HG03520 (cell line): ENCODE measurements at regions not wholly inside any gene's neighbourhood (a gene's known extent, or its start where the extent isn't known, plus 50 kb on each side); places are given as distances from the start of the nearest gene placed in this dataset.

Source experiments
- ATAC-seq: cut with Tn5 transposase; IDR thresholded peaks from one replicate; pipeline ENCODE4 v1.9.1; 2021; ENCODE audit warnings: mild to moderate bottlenecking, moderate library complexity; ENCODE audit not compliant: unreplicated experiment

DNA sequence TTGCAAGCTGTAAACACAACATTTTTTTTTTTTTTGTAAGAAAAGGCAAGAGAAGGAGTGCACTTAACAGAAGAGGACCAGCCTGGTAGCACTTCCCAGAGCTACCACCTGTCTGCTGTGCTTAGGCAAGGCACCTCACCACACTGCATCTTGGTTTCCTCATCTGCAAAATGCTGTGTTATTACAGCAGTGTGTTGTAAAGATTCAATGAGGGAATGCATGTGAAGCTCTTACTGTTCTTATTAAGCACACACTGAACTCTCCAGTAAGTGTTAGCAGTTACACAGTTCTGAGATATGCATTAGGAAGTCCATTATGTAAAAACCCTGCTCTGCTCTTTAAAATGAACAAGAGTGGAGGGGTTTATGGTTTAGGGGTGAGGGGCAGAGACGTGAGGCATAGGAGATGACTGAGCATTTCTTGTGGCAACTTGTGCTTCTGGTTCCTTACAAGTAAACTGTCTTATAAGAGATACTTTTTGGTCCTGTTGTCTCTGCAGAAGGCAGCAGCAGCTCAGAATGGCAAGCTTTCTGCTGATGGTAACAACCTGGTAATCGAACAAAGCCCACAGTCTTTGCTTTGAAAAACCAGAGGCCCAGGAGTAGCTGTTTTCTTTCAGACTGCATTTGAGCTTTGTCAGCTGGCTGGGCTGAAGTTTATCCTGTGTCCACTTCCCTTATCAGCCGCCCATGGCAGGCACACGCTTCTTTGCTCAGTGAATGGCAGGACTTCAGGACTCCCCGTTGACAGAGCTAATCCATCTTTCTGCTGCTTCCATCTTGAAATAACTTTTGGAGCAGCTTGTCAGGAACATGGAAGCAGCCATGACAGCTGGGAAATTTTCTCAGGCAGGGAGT lies 98.8 kb upstream of the BMPER start:
- no peak for ATAC-seq

DNA sequence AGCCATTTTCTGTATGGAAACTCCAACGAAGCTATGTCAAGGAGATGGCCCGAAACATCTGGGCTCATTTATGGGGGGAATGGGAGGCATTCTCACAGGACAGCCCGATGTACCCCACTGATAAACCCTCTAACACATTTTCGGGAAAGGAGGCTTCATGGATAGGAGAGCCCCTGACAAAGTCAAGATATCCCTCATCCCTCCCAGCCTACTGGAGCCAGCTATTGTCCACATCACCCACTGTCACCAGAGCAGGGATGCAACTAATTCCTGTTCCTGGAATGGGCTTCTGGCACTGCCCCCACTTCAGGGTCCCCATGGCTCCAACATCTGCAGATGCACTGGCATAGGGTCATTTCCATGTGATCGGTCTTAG lies 98.2 kb upstream of the BMPER start:
- no peak for ATAC-seq

DNA sequence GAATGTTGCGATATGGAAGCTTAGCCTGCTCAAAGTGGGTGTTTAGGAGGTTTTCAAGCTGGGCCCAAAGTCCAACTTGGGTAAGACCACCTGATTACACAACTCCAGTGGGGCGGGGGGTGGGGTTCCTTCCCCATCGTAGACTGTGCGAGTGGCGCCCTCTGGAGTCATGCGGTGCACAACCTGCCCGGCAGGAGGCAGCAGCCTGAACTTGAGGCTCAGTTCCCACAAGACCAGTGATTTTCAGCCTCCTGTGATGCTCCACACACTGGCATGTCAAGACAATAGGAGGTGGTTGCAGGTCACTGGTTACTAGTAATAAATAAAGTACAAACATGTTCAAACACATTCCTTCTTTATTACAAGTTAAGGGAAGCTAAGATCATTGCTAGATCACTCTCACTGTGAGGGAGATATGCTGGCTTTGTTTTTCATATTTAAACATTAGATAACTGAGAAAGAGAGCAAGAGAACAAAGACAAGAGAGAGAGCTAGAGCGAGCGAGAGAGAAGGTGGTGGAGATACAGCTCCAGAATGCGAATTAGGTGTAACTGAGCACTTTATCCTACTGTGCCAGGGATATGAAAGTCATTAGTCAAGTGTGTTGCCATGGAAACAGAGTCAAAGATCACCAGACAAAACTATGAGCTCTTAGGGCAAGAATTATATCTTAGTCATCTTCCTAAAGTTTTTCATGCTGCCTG lies 97.4 kb upstream of the BMPER start:
- peak; percentile 60 for ATAC-seq

DNA sequence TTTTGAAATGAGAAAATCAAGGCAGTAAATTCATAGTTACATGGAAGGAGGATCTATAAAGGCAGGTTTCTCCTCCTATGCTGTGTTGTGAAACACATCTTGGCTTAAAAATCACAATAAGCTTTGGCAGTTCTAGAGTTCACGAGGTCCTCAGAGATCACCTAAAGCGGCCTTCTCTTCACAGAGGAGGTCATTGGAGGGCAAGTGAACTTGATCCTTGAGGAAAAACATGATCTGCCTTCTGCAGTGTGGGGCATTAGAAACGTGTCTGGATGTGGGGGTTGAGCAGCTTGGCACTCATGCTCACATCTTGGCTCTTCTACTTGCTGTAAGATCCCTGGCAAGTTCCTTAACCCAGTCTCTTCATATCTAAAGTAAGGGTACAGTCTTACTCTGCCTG lies 96.1 kb upstream of the BMPER start:
- ATAC-seq = no peak

DNA sequence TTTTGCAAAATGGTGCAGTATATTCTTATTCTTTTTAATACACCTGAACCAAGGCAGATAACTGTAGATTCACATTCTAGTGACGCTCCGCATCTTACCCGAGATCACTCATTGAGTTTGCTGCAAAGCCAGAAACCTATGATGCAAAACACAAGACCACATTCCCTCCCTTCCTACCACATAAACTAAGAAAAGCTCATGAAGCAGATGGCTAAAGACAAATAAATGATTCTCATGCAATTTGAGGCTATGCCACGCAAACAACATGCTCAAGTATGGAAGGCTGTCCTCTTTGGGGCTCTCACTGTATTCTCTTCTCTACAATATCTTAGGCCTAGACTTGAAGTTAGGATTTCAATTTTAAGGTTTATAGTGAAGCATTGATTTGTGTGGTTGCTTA lies 95.0 kb upstream of the BMPER start:
- no peak for ATAC-seq

DNA sequence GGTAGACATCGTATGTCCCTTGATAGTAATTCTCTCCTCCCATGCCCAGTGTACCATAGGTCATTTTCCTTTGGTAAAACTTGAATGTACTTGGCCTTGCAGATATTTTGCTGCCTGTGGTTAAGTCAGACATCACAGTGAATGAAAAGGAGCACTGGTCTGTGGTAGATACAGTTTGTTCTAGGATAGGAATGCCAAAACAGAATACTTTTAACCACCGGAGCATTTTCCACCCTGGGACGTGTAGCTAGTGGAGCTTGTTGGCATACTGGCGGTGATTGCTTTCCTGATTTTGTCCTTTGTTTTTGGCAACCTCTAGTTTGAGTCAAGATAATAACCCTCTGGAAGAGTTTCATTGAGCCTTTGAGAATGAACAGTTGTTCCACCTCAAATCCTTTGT lies 92.0 kb upstream of the BMPER start:
- ATAC-seq = no peak

DNA sequence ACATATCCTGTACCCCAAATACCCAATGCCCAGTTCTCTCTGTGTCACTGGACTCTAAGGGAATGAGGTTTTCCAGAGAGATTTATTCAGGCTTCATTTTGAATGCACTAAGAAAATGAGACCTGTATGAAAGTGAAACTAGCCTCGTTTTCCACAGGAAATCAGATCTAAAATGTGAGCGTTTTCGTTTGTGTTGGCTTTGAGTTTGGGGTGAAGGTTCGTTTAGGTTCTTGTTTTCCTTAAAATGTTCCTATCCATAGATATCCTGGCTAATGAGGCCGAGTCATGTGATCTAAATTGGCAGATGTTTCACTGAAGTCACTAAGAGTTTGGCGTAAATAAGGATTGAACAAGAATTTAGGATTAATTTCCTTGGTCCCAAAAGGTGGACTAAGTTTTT lies 90.9 kb upstream of the BMPER start:
- no peak for ATAC-seq

DNA sequence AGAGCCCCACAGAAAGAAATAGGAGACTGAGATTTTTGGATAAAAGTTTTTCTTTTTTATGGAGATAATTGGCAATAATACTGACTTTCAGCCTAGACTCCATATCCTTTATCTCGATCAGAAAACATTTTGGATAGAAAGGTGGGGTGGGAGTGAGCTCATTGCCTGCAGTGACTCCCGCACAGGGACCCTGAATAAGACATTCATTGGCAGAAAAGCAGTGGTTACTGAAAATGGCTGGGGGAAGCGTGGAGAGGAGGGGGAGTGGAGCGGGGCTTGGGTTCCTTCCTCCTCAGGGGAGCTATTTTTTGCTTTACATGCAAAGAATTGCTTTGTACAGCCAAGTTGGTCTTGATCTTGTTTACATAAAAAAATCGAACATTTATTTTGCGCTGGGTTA lies 90.4 kb upstream of the BMPER start:
- no peak for ATAC-seq

DNA sequence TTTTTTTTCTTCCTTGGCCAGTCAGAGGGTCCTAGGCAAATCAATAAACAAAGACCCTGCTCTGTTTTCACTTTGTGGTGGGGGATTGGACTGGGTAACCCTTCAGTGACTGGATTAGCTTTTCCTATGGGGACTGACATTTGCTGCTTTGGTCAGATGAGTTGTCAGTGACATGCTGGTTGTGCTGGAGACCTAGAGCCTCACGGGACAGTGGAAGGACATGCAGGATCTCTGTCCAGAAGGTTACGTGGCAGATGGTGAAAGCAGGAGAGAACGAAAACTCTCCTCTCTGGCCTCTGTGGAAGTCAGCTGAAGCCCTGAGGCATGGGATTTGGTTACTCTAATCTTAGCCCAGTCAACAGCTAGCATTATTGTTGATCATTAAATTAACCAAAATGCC lies 90.0 kb upstream of the BMPER start:
- ATAC-seq = no peak

DNA sequence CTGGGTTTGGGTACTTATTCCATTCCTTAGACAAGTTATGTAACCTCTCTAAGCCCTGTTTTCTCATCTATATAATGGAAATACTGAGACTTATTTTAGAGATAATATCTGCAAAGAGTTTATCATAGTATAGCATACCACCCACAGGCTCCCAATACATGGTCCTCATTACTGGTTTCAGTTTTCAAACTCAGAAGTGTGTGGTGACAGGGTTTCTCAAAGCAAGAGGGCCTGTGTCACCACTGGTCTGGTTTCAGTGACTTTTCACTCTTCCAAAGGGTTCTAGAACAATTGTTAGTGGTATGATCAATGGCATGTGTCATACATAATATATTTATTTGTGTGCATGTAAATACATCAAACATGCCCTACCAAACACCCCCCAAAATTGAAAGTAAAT lies 89.2 kb upstream of the BMPER start:
- no peak for ATAC-seq

DNA sequence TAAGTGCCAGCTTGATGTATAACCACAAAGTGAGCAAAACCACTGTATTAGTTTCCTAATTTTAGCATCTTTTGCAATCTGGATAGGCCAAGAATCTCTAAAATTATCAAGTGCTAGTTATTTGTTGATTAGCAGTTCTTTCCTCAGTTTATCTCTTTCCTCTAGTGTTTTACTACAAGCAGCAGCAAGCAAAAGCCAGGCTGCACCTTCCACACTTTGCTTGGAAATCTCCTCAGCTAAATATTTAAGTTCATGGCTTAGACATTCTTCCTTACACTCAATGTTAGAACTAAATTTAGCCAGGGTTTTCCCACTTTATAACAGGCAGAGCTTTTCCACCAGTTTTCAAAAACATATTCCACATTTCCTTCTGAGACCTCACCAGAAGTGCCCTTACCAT lies 85.7 kb upstream of the BMPER start:
- no peak for ATAC-seq

DNA sequence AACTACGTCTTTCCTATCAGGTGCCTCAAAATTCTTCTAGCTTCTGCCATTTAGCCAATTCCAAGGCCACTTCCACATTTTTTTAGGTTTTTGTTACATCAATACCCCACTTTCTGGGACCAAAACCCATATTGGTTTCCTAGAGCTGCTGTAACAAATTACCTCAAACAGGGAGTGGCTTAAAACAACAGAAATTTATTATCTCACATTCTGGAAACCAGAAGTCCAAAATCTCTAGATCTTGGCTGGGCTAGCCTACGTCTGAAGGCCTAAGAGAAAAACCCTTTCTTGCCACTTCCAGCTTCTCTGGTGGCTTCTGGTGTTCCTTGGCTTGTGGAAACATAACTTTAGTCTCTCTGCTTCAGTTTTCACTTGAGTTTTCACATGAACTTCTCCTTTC lies 85.1 kb upstream of the BMPER start:
- no peak for ATAC-seq

DNA sequence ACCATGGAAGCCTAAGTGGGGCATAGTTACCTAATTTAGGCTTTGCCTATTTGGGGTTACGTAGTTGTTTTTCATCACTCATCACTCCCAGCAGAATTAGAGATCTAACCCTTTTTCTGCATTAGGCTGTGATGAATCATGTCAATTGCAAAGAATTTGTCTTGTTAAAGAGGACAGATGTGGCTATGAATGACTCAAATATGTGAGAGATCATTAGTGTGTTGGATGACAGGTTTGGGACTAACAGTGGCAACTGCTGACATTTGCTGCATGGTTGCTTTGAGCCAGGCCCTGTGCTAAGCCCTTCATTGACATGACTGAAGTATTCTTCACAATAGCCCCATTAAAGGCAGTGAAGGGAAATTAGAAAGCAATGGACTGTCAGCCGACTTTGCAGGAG lies 83.4 kb upstream of the BMPER start:
- no peak for ATAC-seq

DNA sequence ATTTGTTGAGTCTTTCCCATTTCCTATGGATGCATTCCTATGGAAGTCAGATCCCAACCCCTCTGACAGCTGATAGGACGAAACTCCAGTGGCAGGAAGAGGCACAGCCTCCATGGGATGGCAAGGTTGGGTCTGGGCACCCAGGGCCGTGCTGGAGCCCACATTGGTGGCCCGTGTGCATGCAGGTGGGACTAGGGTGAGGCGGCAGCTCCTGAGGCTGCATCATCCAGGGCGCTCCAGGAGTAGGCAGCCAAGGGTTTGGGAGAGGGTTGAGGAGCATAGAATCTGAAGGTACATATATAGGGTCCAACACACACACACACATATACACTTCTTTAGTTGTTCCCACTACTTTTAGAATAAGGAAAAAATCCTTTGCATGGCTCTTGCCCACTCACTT lies 81.4 kb upstream of the BMPER start:
- no peak for ATAC-seq

DNA sequence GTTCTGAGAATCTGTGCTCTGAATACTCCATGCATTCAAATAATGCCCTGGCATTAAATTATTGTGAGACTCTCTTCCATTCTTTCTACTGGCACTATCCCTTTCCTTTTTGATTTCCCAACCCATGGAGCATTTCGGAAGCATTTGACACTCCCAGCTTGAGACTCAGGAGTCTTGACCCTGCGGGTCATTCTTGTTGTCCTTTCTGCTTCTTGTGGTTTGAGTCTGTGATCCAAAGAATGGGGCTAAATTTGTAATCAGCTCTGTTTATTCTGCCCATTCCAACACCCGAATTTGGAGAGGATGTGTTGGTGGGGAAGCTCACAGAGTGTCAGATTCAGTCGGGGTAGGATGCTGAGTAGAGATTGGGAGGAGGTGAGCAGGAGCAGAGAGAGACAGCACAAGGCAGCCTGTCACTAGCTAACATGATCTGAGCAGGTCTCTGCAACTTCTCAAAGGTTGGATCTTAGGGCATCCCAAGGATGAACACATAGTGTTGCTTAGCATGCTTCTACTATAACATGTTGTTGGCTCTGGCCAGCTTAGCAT lies 80.4 kb upstream of the BMPER start:
- ATAC-seq = no peak

DNA sequence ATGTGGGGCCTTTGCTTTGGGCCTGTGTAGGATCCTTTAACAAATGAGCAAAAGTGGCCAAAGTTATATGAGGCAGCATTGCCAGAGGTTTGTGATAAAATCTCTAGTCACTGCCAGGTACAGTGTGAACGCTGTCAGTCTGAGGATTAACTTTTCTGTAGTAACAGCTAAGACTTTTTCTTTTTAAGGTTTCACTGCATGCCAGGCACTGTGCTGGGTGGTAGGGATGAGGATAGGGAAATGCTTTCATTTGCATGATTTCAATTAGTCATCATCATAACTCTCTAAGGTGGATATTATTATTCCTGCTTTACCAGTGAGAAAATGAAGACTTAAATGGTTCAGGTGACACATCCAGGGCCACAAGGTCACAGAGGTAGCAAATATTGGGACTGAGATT lies 79.7 kb upstream of the BMPER start:
- ATAC-seq = no peak

DNA sequence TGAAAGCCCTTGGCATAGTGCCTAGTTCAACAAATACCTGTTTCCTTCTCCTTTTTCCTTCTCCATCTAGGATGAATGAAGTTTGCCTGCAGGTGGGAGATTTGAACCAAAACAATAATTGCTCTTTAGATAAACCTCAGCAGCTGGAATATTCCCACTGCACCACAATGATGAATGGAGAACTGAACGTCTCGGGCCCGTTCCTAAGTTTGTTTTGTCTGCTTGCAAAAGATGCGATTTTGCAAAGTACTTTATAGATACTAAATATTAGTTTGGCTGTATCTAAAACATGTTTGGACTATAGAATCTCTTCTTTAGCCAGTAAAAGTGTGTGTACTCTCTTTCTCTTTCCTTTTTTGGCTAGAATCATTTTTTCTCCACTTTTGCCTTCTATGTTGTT lies 75.8 kb upstream of the BMPER start:
- ATAC-seq = no peak

DNA sequence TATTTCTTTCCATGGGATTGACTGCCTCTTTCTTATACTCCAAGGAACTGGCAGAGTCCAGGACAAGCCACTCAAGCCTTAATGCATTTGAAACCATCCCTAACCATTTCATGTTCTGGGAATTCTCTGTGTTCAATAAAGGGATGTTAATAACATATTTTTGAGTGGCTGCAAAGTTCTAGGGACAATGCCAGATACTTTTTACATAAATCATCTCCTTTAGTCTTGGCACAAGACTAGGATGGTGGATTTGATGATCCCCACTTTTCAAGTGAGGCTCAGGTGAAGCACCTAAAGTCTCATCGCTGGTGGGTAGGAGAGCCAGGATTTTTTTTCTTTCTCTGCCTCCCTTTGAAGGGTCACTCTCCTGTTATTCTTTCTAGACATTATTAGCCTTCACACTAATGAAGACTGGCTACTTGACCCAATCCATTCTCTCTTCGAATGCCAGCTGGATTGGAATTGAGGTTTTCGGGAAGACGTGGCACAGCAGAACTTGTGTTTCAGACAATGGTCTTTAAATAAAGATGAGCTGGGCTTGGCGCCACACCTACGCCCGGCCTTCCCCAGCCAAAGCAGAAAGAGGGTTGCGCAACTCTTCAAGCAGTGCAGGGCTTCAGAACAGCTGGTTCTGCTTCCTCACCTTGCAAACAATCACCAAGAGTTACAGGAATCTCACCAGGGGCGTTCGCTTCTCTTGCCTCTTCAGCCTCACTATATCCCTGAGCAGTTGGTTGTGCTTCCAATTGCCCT lies 73.8 kb upstream of the BMPER start:
- no peak for ATAC-seq

DNA sequence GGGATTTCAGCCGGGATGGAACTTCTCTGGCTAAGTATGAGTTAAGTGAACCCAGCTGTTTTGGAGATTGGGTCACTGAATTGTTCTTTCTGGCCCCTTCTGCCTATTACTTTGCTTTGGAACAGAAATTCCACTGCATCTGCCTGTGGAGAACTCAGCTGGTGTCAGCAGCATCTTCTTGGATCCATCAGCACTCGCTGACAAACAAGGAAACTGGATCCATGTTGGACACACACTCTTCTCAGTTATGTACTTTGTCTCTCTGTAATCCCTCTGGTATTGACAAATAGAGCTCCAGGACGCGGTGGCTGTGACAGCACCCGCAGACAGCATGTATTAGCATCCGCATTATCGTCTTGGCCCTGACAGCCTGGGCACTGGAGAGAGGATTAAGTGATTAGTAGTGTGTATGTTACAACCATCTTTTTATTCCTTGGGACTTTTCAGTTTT lies 73.0 kb upstream of the BMPER start:
- ATAC-seq = no peak

DNA sequence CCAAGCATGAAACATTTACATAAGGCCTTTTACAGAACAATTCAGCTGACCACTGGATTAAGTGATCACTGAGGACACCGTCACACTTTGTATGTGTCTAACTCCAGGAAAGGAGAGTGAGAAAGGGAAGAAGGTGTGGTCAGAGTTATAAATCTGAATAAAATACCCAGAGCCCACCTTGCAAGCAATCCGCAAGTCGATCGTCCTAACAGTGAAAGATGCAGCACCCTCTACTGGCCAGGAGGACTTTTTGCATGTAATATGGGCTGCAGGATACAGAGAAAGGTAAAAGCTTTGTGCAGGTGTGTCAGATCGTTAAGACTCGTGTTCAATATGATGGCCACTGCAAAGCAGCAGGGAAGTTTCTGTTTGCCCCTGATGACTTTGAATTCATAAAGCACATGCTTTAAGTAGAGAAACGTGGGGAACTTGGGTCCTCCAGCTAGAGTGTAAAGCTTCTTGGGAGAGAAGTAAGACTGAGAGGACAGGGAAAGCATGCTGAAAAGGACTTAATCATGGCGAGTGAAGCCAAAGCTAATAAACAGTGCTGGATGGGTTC lies 68.5 kb upstream of the BMPER start:
- ATAC-seq = no peak

DNA sequence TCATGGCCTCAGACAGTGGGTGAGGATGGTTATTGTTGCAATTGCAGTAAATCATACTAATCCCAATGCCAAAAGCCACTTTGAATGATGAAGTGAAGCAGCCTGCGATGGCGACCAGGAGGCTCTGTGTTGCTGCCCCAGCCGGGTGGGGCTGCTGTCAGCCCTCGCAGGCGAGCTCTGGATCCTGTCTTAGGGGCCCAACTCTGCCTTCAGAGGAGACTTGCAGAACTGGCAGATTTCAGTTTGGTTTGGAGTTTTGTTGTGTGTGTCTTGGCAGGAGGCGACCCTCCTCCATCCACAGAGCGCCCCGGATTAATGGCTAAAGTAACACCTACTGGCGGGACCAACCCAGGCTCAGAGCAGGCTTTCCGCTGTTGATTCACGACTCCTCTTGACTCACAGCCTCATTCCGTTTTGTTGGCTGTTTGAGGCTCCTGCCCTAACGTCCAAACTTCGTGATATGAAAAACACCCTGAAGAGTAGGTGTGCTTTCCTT lies 67.9 kb upstream of the BMPER start:
- ATAC-seq = no peak
